ENCODE measurements at regions not wholly inside any gene's neighbourhood (a gene's known extent, or its start where the extent isn't known, plus 50 kb on each side); places are given as distances from the start of the nearest gene placed in this dataset.

GRCh38 chr3:4147556-4148118, 155.5 kb upstream of the SETMAR start:
- Histone ChIP-seq H3K9me3 (no peaks in the 10 kb centered on the region), H3K27ac (no peak overlapping the region), H3K4me1 (no peaks in the 10 kb centered on the region), H3K27me3 (no peaks in the 10 kb centered on the region), H3K4me3 (no peak overlapping the region), H3K36me3 (no peaks in the 10 kb centered on the region)
- no peak for ATAC-seq
- no peak for TF ChIP-seq CTCF (IDR thresholded peaks at IDR 0.05)
- intact Hi-C loops (cut with DNase I): no loop called here
- no peak for DNase-seq
- 83 to 90% methylated on average over 3 of the region's 3 CpGs for WGBS, 2 donors

GRCh38 chr3:4149296-4149695, 153.9 kb upstream of the SETMAR start:
- WGBS, 2 donors: 78 to 88% methylated on average over 2 of the region's 2 CpGs
- no peak for ATAC-seq

GRCh38 chr3:4150816-4151215, 152.4 kb upstream of the SETMAR start:
- no peak for TF ChIP-seq CTCF (IDR thresholded peaks at IDR 0.05)
- H3K36me3 ChIP-seq: no peaks in the 10 kb centered on the region
- DNase-seq (no peak), ATAC-seq (no peak)
- intact Hi-C loops (cut with DNase I): no loop called here
- no peaks in the 10 kb centered on the region for H3K4me1 ChIP-seq
- H3K27me3 ChIP-seq: no peaks in the 10 kb centered on the region
- H3K9me3 ChIP-seq: no peaks in the 10 kb centered on the region
- H3K27ac ChIP-seq: no peak overlapping the region
- no peak overlapping the region for H3K4me3 ChIP-seq
- WGBS, 2 donors: 82 to 85% methylated on average over 5 of the region's 5 CpGs

More at GRCh38 chr3:4149296-4149695, 153.9 kb upstream of the SETMAR start:
- DNase-seq: no peak
- Histone ChIP-seq H3K27ac (no peak overlapping the region), H3K27me3 (no peaks in the 10 kb centered on the region), H3K4me1 (no peaks in the 10 kb centered on the region), H3K4me3 (no peak overlapping the region), H3K36me3 (no peaks in the 10 kb centered on the region), H3K9me3 (no peaks in the 10 kb centered on the region)
- intact Hi-C loops (cut with DNase I): no loop called here
- TF ChIP-seq CTCF (IDR thresholded peaks at IDR 0.05): no peak

- DNase-seq (no peak), ATAC-seq (no peak)
- H3K27ac ChIP-seq: no peak overlapping the region
- no peaks in the 10 kb centered on the region for H3K27me3 ChIP-seq
- H3K9me3 ChIP-seq: no peaks in the 10 kb centered on the region
- H3K4me1 ChIP-seq: no peaks in the 10 kb centered on the region
- no peak for TF ChIP-seq CTCF (IDR thresholded peaks at IDR 0.05)
- no peaks in the 10 kb centered on the region for H3K36me3 ChIP-seq
- H3K4me3 ChIP-seq: no peak overlapping the region
- WGBS, 2 donors: 88 to 99% methylated on average over 1 of the region's 1 CpG
- intact Hi-C loops (cut with DNase I): no loop called here
Measured at GRCh38 chr3:4151859-4152258, 151.3 kb upstream of the SETMAR start.
